NT2/D1 (cell line): ENCODE measurements at regions not wholly inside any gene's neighbourhood (a gene's known extent, or its start where the extent isn't known, plus 50 kb on each side); places are given as distances from the start of the nearest gene placed in this dataset.
A peak's percentile ranks its signal among the peaks of the same experiment; 100 is the strongest.
"Not testable (repeated sequence)": the region's sequence is repeated elsewhere in the genome, so short reads cannot be mapped to it uniquely, and the experiment has no call there.

Experiments used
- DNase-seq: peaks from one replicate; pipeline ENCODE4 v3.0.0-alpha.2; 2011; ENCODE audit warnings: low read depth, low spot score
- H3K27me3 ChIP-seq: 2 replicates; pipeline ENCODE4 v1.6.0; 2011; ENCODE audit warnings: mild to moderate bottlenecking; ENCODE audit not compliant: insufficient read length, insufficient read depth
- H3K36me3 ChIP-seq: 2 replicates; pipeline ENCODE4 v1.6.1; 2011; ENCODE audit warnings: mild to moderate bottlenecking, low read length, mixed read lengths; ENCODE audit not compliant: insufficient read depth, insufficient read length
- H3K4me1 ChIP-seq: 2 replicates; pipeline ENCODE4 v1.5.1; 2011; ENCODE audit not compliant: insufficient read depth, insufficient read length
- H3K4me3 ChIP-seq: 2 replicates; pipeline ENCODE4 v1.5.1; 2011; ENCODE audit warnings: low read depth; ENCODE audit not compliant: insufficient read length
- H3K9ac ChIP-seq: 2 replicates; pipeline ENCODE4 v1.6.0; 2011; ENCODE audit warnings: low read depth; ENCODE audit not compliant: insufficient read length
- H3K9me3 ChIP-seq: 2 replicates; pipeline ENCODE4 v1.5.1; 2011; ENCODE audit warnings: mild to moderate bottlenecking, low read length; ENCODE audit not compliant: insufficient read depth

GRCh38 chr2:89537862-89538261, 846.4 kb downstream of the RPIA start:
- H3K9ac ChIP-seq = not testable (repeated sequence)

GRCh38 chr2:89544110-89544509, 852.6 kb downstream of the RPIA start:
- not testable (repeated sequence) for H3K9ac ChIP-seq, H3K36me3 ChIP-seq, H3K9me3 ChIP-seq, DNase-seq, H3K4me3 ChIP-seq, H3K27me3 ChIP-seq, H3K4me1 ChIP-seq

More at GRCh38 chr2:89537862-89538261, 846.4 kb downstream of the RPIA start:
- DNase-seq, H3K4me1 ChIP-seq, H3K36me3 ChIP-seq, H3K4me3 ChIP-seq, H3K9me3 ChIP-seq, H3K27me3 ChIP-seq: not testable (repeated sequence)

- not testable (repeated sequence) for H3K27me3 ChIP-seq, H3K4me1 ChIP-seq, H3K36me3 ChIP-seq, H3K9me3 ChIP-seq, DNase-seq, H3K4me3 ChIP-seq, H3K9ac ChIP-seq
Observed at GRCh38 chr2:89579154-89579553, 887.7 kb downstream of the RPIA start.

GRCh38 chr2:89582816-89583215, 891.3 kb downstream of the RPIA start:
- H3K27me3 ChIP-seq, H3K36me3 ChIP-seq, H3K4me1 ChIP-seq, H3K4me3 ChIP-seq, DNase-seq, H3K9ac ChIP-seq, H3K9me3 ChIP-seq: not testable (repeated sequence)

- DNase-seq, H3K27me3 ChIP-seq, H3K9ac ChIP-seq, H3K4me1 ChIP-seq, H3K4me3 ChIP-seq, H3K9me3 ChIP-seq, H3K36me3 ChIP-seq: not testable (repeated sequence)
Observed at GRCh38 chr2:89584046-89584445, 892.6 kb downstream of the RPIA start.

GRCh38 chr2:89584868-89585557, 893.5 kb downstream of the RPIA start:
- not testable (repeated sequence) for H3K9ac ChIP-seq, H3K4me3 ChIP-seq, DNase-seq

GRCh38 chr2:89585558-89585920, 894.1 kb downstream of the RPIA start:
- not testable (repeated sequence) for H3K9me3 ChIP-seq, H3K4me1 ChIP-seq, H3K36me3 ChIP-seq, H3K27me3 ChIP-seq
- Histone ChIP-seq H3K4me3 (peak overlapping the region; percentile 36), H3K9ac (peak overlapping the region; percentile 50)
- DNase-seq = peak; percentile 38

More at GRCh38 chr2:89584868-89585557, 893.5 kb downstream of the RPIA start:
- not testable (repeated sequence) for H3K9me3 ChIP-seq, H3K27me3 ChIP-seq, H3K4me1 ChIP-seq, H3K36me3 ChIP-seq

- not testable (repeated sequence) for H3K36me3 ChIP-seq, H3K27me3 ChIP-seq, H3K9ac ChIP-seq, H3K9me3 ChIP-seq, H3K4me3 ChIP-seq, H3K4me1 ChIP-seq, DNase-seq
Observed at GRCh38 chr2:89599843-89600242, 908.4 kb downstream of the RPIA start.

GRCh38 chr2:89606514-89606913, 915.0 kb downstream of the RPIA start:
- not testable (repeated sequence) for H3K4me3 ChIP-seq, H3K36me3 ChIP-seq, H3K9me3 ChIP-seq, DNase-seq, H3K9ac ChIP-seq, H3K4me1 ChIP-seq
- H3K27me3 ChIP-seq = peaks cover 15% of the 10 kb centered on the region

GRCh38 chr2:89610207-89610926, 918.9 kb downstream of the RPIA start:
- not testable (repeated sequence) for H3K36me3 ChIP-seq, H3K9ac ChIP-seq, DNase-seq, H3K9me3 ChIP-seq, H3K4me1 ChIP-seq, H3K4me3 ChIP-seq
- H3K27me3 ChIP-seq = peaks cover 30% of the 10 kb centered on the region

- not testable (repeated sequence) for H3K9ac ChIP-seq, H3K9me3 ChIP-seq, H3K4me1 ChIP-seq, H3K4me3 ChIP-seq, DNase-seq, H3K36me3 ChIP-seq
- H3K27me3 ChIP-seq = peaks cover 30% of the 10 kb centered on the region
Observed at GRCh38 chr2:89610927-89611515, 919.5 kb downstream of the RPIA start.

- not testable (repeated sequence) for DNase-seq, H3K4me1 ChIP-seq, H3K36me3 ChIP-seq, H3K9me3 ChIP-seq
- peaks cover 30% of the 10 kb centered on the region for H3K27me3 ChIP-seq
- H3K9ac ChIP-seq = peak overlapping the region; percentile 64
- peak overlapping the region; percentile 32 for H3K4me3 ChIP-seq
Observed at GRCh38 chr2:89611710-89612109, 920.2 kb downstream of the RPIA start.
